Endodermal cell (in vitro differentiated cells): ENCODE measurements at regions not wholly inside any gene's neighbourhood (a gene's known extent, or its start where the extent isn't known, plus 50 kb on each side); places are given as distances from the start of the nearest gene placed in this dataset.
A peak's percentile ranks its signal among the peaks of the same experiment; 100 is the strongest.

ENCODE experiments used
- DNase-seq: peaks from one replicate; pipeline ENCODE4 v3.0.0-alpha.2; 2017
- H3K27ac ChIP-seq: 2 replicates; pipeline ENCODE4 v1.5.1; 2013; ENCODE audit warnings: mild to moderate bottlenecking, low read depth, low read length, moderate library complexity
- H3K27me3 ChIP-seq: 2 replicates; pipeline ENCODE4 v1.6.1; 2013; ENCODE audit warnings: mild to moderate bottlenecking, low read length, moderate library complexity; ENCODE audit not compliant: insufficient read depth, control insufficient read depth, poor library complexity, severe bottlenecking
- H3K36me3 ChIP-seq: 2 replicates; pipeline ENCODE4 v1.7.0; 2013; ENCODE audit warnings: mild to moderate bottlenecking, low read length, moderate library complexity; ENCODE audit not compliant: control insufficient read depth, insufficient read depth
- H3K4me1 ChIP-seq: one replicate; pipeline ENCODE4 v1.7.0; 2013; ENCODE audit warnings: low read length; ENCODE audit not compliant: control insufficient read depth, insufficient read depth
- H3K4me3 ChIP-seq: 2 replicates; pipeline ENCODE4 v1.5.1; 2013; ENCODE audit warnings: mild to moderate bottlenecking, low read length, moderate library complexity
- H3K9ac ChIP-seq: 2 replicates; pipeline ENCODE4 v1.6.1; 2013; ENCODE audit warnings: mild to moderate bottlenecking, low read length, moderate library complexity; ENCODE audit not compliant: poor library complexity, severe bottlenecking; ENCODE audit errors: extremely low read depth
- H3K9me3 ChIP-seq: 2 replicates; pipeline ENCODE4 v1.6.1; 2013; ENCODE audit warnings: mild to moderate bottlenecking, low read length, moderate library complexity; ENCODE audit not compliant: control insufficient read depth
- H3K27ac Mint-ChIP-seq: 2 replicates; pipeline ENCODE4 v1.8.0; 2020; ENCODE audit warnings: mixed read lengths
- H3K27me3 Mint-ChIP-seq: 2 replicates; pipeline ENCODE4 v1.8.0; 2021; ENCODE audit warnings: mild to moderate bottlenecking, mixed read lengths; ENCODE audit not compliant: insufficient read depth
- H3K36me3 Mint-ChIP-seq: 2 replicates; pipeline ENCODE4 v1.8.0; 2020; ENCODE audit warnings: low read depth, mixed read lengths
- H3K4me1 Mint-ChIP-seq: 2 replicates; pipeline ENCODE4 v1.8.0; 2020; ENCODE audit warnings: mixed read lengths
- H3K4me3 Mint-ChIP-seq: 2 replicates; pipeline ENCODE4 v1.8.0; 2020; ENCODE audit warnings: mild to moderate bottlenecking, moderate library complexity, mixed read lengths
- H3K9me3 Mint-ChIP-seq: 2 replicates; pipeline ENCODE4 v1.8.0; 2020; ENCODE audit warnings: mild to moderate bottlenecking, mixed read lengths
- WGBS, 2 experiments: methylation state at CpG; one replicate each; pipeline versions ENCODE4 v1.1.5 to v1.1.7; 2013; ENCODE audit warnings: missing lambda C conversion rate in 2 of 2, mixed read lengths in 1 of 2; ENCODE audit not compliant: insufficient coverage in 1 of 2, insufficient read length in 1 of 2; 5-methylcytosine and 5-hydroxymethylcytosine counted together
- TF ChIP-seq, protein P1 (sequence below): fragments of 200-600 bp; sonication (generic); conservative IDR thresholded peaks from 2 replicates; pipeline ENCODE4 v1.5.0; 2021; ENCODE audit warnings: antibody characterized with exemption, mild to moderate bottlenecking

DNA sequence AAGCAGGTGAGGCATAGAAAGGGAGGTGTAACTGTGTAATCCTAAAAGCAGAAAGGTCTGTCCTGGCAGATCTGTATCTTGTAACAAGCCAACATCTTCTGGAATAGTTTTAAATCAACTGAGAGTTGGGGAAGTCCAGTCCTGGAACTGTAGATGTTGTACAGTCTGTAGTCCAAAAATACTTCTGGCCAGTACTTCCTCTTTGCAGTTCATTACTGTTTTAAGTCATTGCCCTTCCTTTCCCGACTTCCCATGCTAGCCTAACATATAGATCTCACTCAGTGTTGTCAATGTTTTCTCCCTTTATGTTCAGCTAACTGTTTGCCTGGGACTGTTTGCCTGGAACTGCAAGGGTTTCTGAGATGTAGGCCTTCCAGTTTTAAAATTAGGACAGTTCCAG, 168.5 kb upstream of the ISL1 start:
- Mint-ChIP-seq H3K27me3 (no peaks in the 10 kb centered on the region), H3K4me3 (no peak overlapping the region), H3K9me3 (no peaks in the 10 kb centered on the region), H3K27ac (no peak overlapping the region), H3K4me1 (peaks cover 8% of the 10 kb centered on the region), H3K36me3 (no peaks in the 10 kb centered on the region)
- Histone ChIP-seq H3K9me3 (no peaks in the 10 kb centered on the region), H3K27me3 (no peaks in the 10 kb centered on the region), H3K9ac (no peak overlapping the region), H3K27ac (no peak overlapping the region), H3K4me1 (no peaks in the 10 kb centered on the region), H3K4me3 (no peak overlapping the region), H3K36me3 (no peaks in the 10 kb centered on the region)
- TF ChIP-seq, protein P1, sequence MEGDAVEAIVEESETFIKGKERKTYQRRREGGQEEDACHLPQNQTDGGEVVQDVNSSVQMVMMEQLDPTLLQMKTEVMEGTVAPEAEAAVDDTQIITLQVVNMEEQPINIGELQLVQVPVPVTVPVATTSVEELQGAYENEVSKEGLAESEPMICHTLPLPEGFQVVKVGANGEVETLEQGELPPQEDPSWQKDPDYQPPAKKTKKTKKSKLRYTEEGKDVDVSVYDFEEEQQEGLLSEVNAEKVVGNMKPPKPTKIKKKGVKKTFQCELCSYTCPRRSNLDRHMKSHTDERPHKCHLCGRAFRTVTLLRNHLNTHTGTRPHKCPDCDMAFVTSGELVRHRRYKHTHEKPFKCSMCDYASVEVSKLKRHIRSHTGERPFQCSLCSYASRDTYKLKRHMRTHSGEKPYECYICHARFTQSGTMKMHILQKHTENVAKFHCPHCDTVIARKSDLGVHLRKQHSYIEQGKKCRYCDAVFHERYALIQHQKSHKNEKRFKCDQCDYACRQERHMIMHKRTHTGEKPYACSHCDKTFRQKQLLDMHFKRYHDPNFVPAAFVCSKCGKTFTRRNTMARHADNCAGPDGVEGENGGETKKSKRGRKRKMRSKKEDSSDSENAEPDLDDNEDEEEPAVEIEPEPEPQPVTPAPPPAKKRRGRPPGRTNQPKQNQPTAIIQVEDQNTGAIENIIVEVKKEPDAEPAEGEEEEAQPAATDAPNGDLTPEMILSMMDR, result no peak
- 75 to 88% methylated on average over 1 of the region's 1 CpG for WGBS, 2 experiments
- DNase-seq, result no peak

DNA sequence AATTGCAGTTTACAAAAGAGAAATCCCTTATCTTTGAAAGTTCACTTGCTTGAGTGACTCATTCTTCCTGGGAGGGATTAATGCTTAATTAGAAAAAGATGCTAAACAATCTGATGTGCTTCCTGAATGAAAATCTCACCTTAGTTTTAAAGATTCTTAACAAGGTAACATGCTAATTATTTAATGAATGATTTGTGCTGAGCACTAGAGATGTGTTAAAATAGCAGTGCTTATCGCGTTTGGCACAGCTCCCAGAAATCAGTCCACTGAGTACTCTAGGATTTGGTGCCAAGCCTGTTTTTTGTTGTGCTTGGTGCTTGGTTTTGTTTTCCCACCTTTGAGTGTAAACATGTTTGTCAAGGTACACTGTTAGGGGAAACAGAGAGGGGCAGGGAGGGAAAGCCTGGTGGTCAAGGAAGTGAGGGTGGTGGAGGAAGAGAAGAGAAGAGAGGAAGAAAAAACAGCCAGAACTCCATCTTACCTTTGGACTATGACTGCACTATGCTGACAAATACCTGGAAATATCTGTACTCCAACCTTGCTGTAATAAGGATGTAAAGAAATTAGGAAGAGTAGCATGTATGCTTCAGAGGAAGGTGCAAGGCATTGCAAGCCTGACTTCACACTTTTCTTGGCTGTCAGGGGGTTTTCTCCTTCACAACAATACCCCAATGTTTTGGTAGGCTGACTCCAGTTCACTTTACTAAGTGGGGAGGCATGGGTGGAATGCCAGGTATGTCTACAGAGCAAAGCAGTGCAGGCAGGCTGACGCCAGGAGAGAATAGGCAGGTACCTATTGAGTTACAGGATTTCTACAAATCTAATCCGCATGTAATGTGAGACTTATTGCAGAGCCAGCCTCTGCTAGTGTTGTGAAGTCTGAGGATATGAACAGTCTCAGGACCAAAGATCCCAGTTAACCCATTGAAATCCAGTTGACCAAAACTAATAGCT, 157.2 kb upstream of the ISL1 start:
- Mint-ChIP-seq H3K27ac (peak overlapping the region; percentile 98), H3K36me3 (peaks cover 2% of the 10 kb centered on the region), H3K9me3 (peaks cover 9% of the 10 kb centered on the region), H3K4me3 (peak overlapping the region; percentile 14), H3K27me3 (no peaks in the 10 kb centered on the region), H3K4me1 (peaks cover 36% of the 10 kb centered on the region)
- Histone ChIP-seq H3K27ac (no peak overlapping the region), H3K9ac (peak overlapping the region; percentile 45), H3K9me3 (peaks cover 8% of the 10 kb centered on the region), H3K36me3 (no peaks in the 10 kb centered on the region), H3K4me3 (peak overlapping the region; percentile 25), H3K27me3 (no peaks in the 10 kb centered on the region), H3K4me1 (peaks cover 5% of the 10 kb centered on the region)
- WGBS, 2 experiments, result 14 to 27% methylated on average over 2 to 4 of the region's 4 CpGs
- DNase-seq, result peak; percentile 90
- TF ChIP-seq, protein P1, result peak; percentile 17

DNA sequence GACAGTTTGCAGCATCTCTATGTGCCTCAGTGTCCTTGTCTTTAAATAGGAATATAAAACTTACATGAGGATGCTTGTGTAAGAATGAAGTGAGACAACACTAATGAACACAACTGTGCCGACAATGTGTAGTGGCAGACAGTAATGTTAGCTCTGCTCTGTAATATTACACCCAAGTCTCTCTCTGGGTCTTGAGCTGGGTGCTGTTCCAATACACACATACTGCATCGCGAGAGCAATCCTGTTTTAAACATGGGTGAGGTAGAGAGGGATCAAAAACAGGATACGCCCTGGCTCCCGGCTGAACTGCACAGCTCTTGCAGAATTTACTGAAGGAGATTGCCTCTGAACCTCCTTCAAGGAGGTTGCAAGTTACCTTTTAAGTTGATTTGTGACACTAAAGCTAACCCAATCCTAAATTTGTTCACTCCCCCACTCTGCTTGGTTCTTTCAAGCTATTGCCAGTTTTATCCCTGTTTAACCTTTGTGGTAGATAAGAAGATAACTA, 155.2 kb upstream of the ISL1 start:
- Mint-ChIP-seq H3K4me1 (peaks cover 36% of the 10 kb centered on the region), H3K27me3 (no peaks in the 10 kb centered on the region), H3K36me3 (peaks cover 7% of the 10 kb centered on the region), H3K4me3 (no peak overlapping the region), H3K9me3 (peaks cover 18% of the 10 kb centered on the region), H3K27ac (peak overlapping the region; percentile 62)
- Histone ChIP-seq H3K36me3 (no peaks in the 10 kb centered on the region), H3K4me1 (peaks cover 5% of the 10 kb centered on the region), H3K27me3 (no peaks in the 10 kb centered on the region), H3K4me3 (no peak overlapping the region), H3K9ac (no peak overlapping the region), H3K27ac (no peak overlapping the region), H3K9me3 (peaks cover 16% of the 10 kb centered on the region)
- peak; percentile 52 for DNase-seq
- WGBS, 2 experiments, result 81 to 89% methylated on average over 4 to 5 of the region's 5 CpGs
- TF ChIP-seq, protein P1, result no peak
